ENCODE measurements at regions not wholly inside any gene's neighbourhood (a gene's known extent, or its start where the extent isn't known, plus 50 kb on each side); places are given as distances from the start of the nearest gene placed in this dataset.

DNA sequence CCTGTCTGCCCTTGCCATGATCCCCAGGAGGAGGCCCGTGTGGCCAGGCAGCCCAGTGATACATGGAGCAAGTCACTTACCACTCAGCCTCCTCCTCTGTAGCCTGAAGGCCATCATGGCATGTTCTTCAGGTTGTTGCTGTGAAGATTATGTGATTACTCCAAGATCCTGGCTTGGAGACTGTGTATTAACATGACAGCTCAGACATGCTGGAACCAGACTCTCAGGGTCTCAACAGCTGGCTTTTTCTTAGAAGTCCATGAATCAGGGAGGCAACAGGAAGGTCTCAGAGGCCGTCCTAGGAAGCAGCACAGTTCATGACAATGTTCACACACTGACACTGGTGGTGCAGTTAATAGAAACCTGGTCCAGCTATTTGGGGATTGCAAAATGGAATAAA, 158.6 kb upstream of the TWIST2 start:
- no peak overlapping the region for H3K4me3 ChIP-seq
- no peaks in the 10 kb centered on the region for H3K27me3 ChIP-seq
- TF ChIP-seq Cebpa-rat (IDR thresholded peaks at IDR 0.05), result no peak
- H4K20me1 ChIP-seq, result no peaks in the 10 kb centered on the region
- peaks cover 0 to 14% (median 0%) of the 10 kb centered on the region in 11 experiments; a peak in 2 of 22 replicates for H3K9me3 ChIP-seq (replicated peaks in 1 of 11)
- H3K4me1 ChIP-seq, result peaks cover 11 to 25% (median 20%) of the 10 kb centered on the region in 10 experiments; a peak in 17 of 20 replicates
- H3K36me3 ChIP-seq, result no peaks in the 10 kb centered on the region
- no peak overlapping the region for H3K9ac ChIP-seq
- no peak overlapping the region for H3K27ac ChIP-seq
- peak overlapping the region in 4 of 11 experiments; percentile 58 to 69 (median 68); a peak in 5 of 22 replicates for H3K4me2 ChIP-seq

DNA sequence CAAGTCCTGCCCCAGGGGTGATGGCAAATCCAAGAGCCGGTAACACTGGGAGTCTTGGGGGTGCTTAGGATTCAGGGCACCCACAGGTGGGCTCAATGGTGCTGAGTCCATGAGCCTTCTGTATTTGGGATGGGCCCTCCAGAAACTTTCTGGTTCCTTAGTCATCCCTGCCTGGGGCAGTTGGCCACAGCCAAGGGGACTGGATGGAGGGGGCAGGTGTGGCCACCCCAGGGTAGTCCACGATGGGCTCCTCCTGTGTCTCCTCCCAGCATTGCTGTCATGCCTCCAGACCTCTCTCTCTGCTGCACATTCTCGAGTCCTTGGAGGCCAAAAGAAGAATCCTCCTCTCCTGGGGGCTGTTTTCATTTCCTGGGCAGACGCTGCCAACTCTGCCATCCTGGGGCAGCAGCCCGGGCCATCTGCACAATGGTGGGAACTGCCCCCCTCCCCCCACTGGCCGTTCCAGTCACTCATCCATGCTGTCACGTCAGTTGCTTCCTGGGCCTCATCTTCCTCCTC, 158.0 kb upstream of the TWIST2 start:
- H3K4me2 ChIP-seq, result peak overlapping the region in 10 of 11 experiments; percentile 5 to 69 (median 59); a peak in 17 of 22 replicates
- no peaks in the 10 kb centered on the region for H4K20me1 ChIP-seq
- H3K4me3 ChIP-seq, result no peak overlapping the region
- H3K27me3 ChIP-seq, result no peaks in the 10 kb centered on the region
- no peak for TF ChIP-seq Cebpa-rat (IDR thresholded peaks at IDR 0.05)
- H3K9me3 ChIP-seq (replicated peaks in 1 of 11), result peaks cover 0 to 14% (median 0%) of the 10 kb centered on the region in 11 experiments; a peak in 2 of 22 replicates
- peaks cover 6 to 25% (median 20%) of the 10 kb centered on the region in 10 experiments; a peak in 16 of 20 replicates for H3K4me1 ChIP-seq
- H3K27ac ChIP-seq, result no peak overlapping the region
- no peak overlapping the region for H3K9ac ChIP-seq
- no peaks in the 10 kb centered on the region for H3K36me3 ChIP-seq

DNA sequence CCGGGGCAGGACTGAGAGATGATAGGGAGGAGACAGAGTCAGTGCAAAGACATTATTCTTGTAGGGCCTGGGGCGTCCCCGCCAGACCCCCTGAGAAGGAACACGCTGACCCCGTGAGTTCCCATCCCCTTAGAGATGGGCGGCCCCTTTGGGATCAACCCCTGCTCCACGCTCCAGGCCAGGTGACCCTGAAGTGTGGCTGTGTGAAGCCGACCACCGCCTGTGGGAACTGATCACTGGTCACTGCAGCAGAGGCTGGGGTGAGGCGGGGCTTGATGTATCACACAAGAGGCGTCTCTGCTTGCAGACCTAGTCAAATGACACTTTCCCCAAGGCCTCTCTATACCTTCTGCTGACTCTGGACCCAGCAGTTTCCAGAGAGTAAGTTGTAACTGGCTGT, 157.4 kb upstream of the TWIST2 start:
- H4K20me1 ChIP-seq, result no peaks in the 10 kb centered on the region
- peak overlapping the region in 10 of 11 experiments; percentile 5 to 69 (median 59); a peak in 16 of 22 replicates for H3K4me2 ChIP-seq
- no peak overlapping the region for H3K27ac ChIP-seq

DNA sequence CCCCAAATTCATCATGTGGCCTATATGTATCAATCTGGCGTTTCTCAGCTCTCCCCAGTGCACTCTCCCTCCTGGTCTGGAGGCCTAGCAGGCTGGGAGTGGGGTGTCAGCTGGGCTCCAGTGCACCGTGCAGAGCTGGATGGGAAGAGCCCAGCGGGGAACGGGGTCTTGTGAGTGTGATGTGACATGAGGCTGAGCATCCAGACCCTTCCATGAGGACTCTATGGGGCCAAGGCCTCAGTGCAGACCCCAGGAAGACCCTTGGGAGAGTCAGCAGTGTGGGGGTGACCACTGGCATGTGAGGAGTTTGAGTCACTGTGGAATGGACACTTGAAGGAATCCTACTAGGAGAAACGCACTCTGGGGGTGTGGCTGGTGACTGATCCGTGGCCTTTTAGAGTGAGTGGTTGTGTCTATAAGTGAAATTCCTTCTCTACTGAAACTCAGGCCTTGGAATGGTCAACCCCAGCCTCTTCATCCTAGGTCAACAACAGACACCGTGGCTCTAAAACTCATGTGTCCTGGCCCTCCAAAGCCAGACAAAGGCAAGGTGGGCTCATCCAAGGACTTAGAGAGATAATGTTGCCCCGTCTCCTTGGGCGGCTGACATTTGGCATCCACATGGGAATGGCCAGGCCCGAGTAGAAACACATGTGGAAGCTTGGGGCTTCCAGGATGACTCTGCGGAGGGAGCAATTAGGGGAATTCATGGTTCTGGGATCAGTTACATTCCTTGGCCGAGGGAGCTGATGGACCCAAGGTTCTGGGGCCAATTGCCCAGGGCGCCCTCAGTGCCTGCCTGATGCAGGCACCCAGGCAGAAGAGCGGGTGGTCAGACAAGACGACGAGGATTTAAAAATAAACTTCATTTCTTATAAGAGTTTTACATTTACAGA, 156.0 kb upstream of the TWIST2 start:
- TF ChIP-seq Cebpa-rat (IDR thresholded peaks at IDR 0.05), result no peak

More for the DNA sequence above, 157.4 kb upstream of the TWIST2 start:
- Histone ChIP-seq H3K4me1 (peaks cover 6 to 25% (median 20%) of the 10 kb centered on the region in 10 experiments; a peak in 16 of 20 replicates), H3K9ac (no peak overlapping the region), H3K4me3 (no peak overlapping the region), H3K27me3 (no peaks in the 10 kb centered on the region), H3K36me3 (no peaks in the 10 kb centered on the region), H3K9me3 (replicated peaks in 1 of 11) (peaks cover 0 to 14% (median 0%) of the 10 kb centered on the region in 11 experiments; a peak in 2 of 22 replicates)
- TF ChIP-seq Cebpa-rat (IDR thresholded peaks at IDR 0.05), result no peak

DNA sequence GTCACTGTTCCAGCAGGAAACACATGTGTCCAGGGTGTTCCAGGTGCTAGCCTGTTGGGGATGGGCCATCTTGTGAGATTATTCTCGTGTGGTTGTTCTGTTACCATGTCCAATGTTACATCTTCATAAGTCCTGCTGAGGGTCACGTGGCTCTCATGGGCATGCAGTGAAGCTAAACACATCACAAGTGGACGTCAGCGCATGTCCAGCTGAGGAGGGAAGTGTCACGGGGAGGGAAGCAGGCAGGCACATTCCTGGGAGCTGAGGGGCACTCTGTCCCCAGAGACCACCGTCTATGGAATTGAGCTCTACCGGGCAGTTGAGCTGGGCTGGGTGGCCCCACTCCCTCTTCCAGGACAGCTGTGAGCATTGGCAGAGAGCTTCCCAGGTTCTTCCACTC, 155.3 kb upstream of the TWIST2 start:
- no peak overlapping the region for H3K9ac ChIP-seq
- no peaks in the 10 kb centered on the region for H4K20me1 ChIP-seq
- no peak overlapping the region for H3K4me2 ChIP-seq
- TF ChIP-seq Cebpa-rat (IDR thresholded peaks at IDR 0.05), result no peak
- peaks cover 0 to 14% (median 0%) of the 10 kb centered on the region in 11 experiments; a peak in 2 of 22 replicates for H3K9me3 ChIP-seq (replicated peaks in 1 of 11)
- peaks cover 0 to 14% (median 11%) of the 10 kb centered on the region in 10 experiments; a peak in 16 of 20 replicates for H3K4me1 ChIP-seq
- no peaks in the 10 kb centered on the region for H3K36me3 ChIP-seq
- no peak overlapping the region for H3K27ac ChIP-seq
- H3K4me3 ChIP-seq, result no peak overlapping the region
- H3K27me3 ChIP-seq, result no peaks in the 10 kb centered on the region

More for the DNA sequence above, 156.0 kb upstream of the TWIST2 start:
- Histone ChIP-seq H3K4me3 (no peak overlapping the region), H3K27me3 (no peaks in the 10 kb centered on the region), H3K36me3 (no peaks in the 10 kb centered on the region), H3K4me2 (no peak overlapping the region), H3K27ac (no peak overlapping the region), H3K9me3 (replicated peaks in 1 of 11) (peaks cover 0 to 14% (median 0%) of the 10 kb centered on the region in 11 experiments; a peak in 2 of 22 replicates), H4K20me1 (no peaks in the 10 kb centered on the region), H3K9ac (no peak overlapping the region), H3K4me1 (peaks cover 0 to 17% (median 12%) of the 10 kb centered on the region in 10 experiments; a peak in 16 of 20 replicates)

DNA sequence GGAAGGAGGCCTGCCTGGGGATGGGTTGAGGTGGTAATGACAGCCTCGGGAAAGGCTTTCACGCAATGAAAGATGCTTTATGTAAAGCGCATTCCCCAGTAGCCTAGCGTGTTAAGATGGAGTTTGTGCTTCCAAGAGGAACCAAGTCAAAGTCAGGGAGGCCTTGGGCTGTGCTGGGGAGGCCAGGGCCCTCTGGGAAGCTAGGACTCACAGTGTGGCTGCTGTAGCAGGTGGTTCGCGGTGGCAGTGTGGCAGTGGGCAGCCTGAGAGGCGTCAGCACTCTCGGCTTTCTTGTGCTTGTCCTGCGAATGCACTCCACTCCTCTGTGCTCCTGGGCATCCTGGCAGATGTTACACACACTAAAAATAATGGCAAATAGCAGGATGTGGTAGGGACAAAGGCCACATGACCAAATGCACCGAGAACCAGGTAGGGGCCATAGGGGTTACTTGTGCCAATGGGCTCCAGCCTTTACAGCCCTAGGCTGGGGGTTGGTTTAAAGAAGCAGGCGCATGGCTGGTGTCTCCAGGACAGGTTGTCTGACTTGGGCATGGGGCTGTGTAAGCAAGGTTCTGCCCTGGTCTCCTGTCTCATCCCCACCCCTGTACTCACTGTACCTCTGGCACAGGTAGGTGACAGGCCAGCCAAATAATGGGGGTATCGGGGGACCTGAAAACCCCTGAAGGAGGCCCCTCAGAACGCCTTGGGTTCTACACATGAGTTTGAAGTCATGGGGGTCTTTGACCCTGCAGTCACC, 154.4 kb upstream of the TWIST2 start:
- Histone ChIP-seq H3K9me3 (replicated peaks in 1 of 11) (peaks cover 0 to 14% (median 0%) of the 10 kb centered on the region in 11 experiments; a peak in 2 of 22 replicates), H3K4me1 (peaks cover 3 to 21% (median 17%) of the 10 kb centered on the region in 10 experiments; a peak in 16 of 20 replicates), H3K36me3 (no peaks in the 10 kb centered on the region), H3K9ac (no peak overlapping the region), H4K20me1 (no peaks in the 10 kb centered on the region), H3K27ac (no peak overlapping the region), H3K27me3 (no peaks in the 10 kb centered on the region), H3K4me2 (no peak overlapping the region), H3K4me3 (no peak overlapping the region)
- TF ChIP-seq Cebpa-rat (IDR thresholded peaks at IDR 0.05), result no peak

GRCh38 chr2:238694136-238694755, 153.6 kb upstream of the TWIST2 start:
- Histone ChIP-seq H4K20me1 (no peaks in the 10 kb centered on the region), H3K4me1 (peaks cover 6 to 28% (median 22%) of the 10 kb centered on the region in 10 experiments; a peak in 16 of 20 replicates), H3K4me2 (no peak overlapping the region), H3K36me3 (no peaks in the 10 kb centered on the region), H3K27ac (no peak overlapping the region), H3K9ac (no peak overlapping the region), H3K27me3 (no peaks in the 10 kb centered on the region), H3K9me3 (replicated peaks in 1 of 11) (peaks cover 0 to 14% (median 0%) of the 10 kb centered on the region in 11 experiments; a peak in 2 of 22 replicates), H3K4me3 (no peak overlapping the region)
- TF ChIP-seq Cebpa-rat (IDR thresholded peaks at IDR 0.05), result no peak

DNA sequence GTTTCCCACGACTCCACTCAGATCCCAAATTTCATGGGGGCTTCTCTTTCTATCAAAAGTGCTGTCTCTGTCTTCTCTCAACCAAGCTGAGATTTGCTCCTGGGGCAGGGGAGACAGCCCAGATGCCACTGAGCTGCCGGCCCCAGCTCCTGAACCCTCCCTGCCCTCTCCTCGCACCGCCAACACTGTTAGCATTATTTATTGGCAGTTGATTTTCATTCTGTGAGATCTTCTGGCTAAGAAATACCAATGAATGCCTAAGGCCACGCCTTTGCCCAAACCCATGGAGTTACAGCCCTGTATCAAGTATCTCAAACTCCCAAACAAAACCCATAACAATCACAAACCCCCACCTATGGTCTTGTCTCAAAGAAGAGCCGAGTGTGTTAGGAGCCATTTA, 153.0 kb upstream of the TWIST2 start:
- Histone ChIP-seq H3K4me3 (no peak overlapping the region), H3K4me1 (peaks cover 6 to 30% (median 21%) of the 10 kb centered on the region in 10 experiments; a peak in 16 of 20 replicates), H3K9ac (no peak overlapping the region), H3K4me2 (0 out of 22 replicates have a peak overlapping the region, but pooled peaks of 1 of the 11 experiments have one; percentile 9), H3K36me3 (no peaks in the 10 kb centered on the region), H3K27ac (no peak overlapping the region), H3K27me3 (no peaks in the 10 kb centered on the region), H3K9me3 (replicated peaks in 1 of 11) (peaks cover 0 to 14% (median 0%) of the 10 kb centered on the region in 11 experiments; a peak in 2 of 22 replicates), H4K20me1 (no peaks in the 10 kb centered on the region)
- no peak for TF ChIP-seq Cebpa-rat (IDR thresholded peaks at IDR 0.05)

Measured in BLaER1 treated with 17β-estradiol and CSF1 and Interleukin-3, amounts not matched to agents 10 nM and 100 nM (cell line).